ENCODE measurements at regions not wholly inside any gene's neighbourhood (a gene's known extent, or its start where the extent isn't known, plus 50 kb on each side); places are given as distances from the start of the nearest gene placed in this dataset.

DNA sequence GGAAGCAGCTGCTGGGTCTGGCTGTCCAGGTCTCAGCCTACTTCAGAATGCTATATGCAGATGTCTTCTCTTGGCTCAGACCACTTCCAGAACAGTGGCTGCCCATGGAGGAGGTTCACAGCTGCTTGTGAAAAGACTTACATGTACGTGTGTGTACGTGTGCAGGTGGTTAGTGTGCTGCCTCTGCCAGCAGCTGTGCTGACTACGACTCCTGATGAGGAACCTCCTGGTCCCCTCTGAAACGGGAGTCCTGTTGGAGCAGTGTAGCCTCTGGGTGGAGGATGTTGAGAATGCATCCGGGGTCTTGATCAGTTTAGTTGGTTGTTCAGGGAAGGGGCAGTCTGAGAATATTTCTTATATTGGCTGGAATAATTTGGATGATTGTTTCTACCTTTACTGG is 155.9 kb upstream of the WDR1 start:
- ATAC-seq (ENCODE audit: insufficient read depth, low read depth) = peak; percentile 50; the same call in 2 of the 3 replicates
- no peaks in the 10 kb centered on the region for H3K9me3 ChIP-seq (ENCODE audit: insufficient read depth, low read length, severe bottlenecking)
- no peak overlapping the region for H3K27ac ChIP-seq (ENCODE audit: low read length)
- no peaks in the 10 kb centered on the region for H4K20me1 ChIP-seq (ENCODE audit: insufficient read depth, low read length)
- H3K9ac ChIP-seq (ENCODE audit: low read depth, low read length) = no peak overlapping the region
- H2AFZ ChIP-seq (ENCODE audit: low read depth, low read length) = no peak overlapping the region
- H3K4me3 ChIP-seq (ENCODE audit: low read depth in 1 of 2, low read length in 2 of 2) = no peak overlapping the region
- no peaks in the 10 kb centered on the region for H3K27me3 ChIP-seq (ENCODE audit: insufficient read depth, low read length, poor library complexity)
- H3K79me2 ChIP-seq (ENCODE audit: insufficient read depth, low read length) = no peaks in the 10 kb centered on the region
- H3K36me3 ChIP-seq (ENCODE audit: insufficient read depth, low read length) = no peaks in the 10 kb centered on the region
- TF ChIP-seq EZH2 (IDR thresholded peaks at IDR 0.05; ENCODE audit: borderline replicate concordance, low read depth, low read length, severe bottlenecking) = no peak
- TF ChIP-seq, protein P1, sequence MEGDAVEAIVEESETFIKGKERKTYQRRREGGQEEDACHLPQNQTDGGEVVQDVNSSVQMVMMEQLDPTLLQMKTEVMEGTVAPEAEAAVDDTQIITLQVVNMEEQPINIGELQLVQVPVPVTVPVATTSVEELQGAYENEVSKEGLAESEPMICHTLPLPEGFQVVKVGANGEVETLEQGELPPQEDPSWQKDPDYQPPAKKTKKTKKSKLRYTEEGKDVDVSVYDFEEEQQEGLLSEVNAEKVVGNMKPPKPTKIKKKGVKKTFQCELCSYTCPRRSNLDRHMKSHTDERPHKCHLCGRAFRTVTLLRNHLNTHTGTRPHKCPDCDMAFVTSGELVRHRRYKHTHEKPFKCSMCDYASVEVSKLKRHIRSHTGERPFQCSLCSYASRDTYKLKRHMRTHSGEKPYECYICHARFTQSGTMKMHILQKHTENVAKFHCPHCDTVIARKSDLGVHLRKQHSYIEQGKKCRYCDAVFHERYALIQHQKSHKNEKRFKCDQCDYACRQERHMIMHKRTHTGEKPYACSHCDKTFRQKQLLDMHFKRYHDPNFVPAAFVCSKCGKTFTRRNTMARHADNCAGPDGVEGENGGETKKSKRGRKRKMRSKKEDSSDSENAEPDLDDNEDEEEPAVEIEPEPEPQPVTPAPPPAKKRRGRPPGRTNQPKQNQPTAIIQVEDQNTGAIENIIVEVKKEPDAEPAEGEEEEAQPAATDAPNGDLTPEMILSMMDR (IDR thresholded peaks at IDR 0.05; ENCODE audit: borderline replicate concordance, extremely low read depth, low read length, poor library complexity, severe bottlenecking) = no peak
- no peak overlapping the region for H3K4me2 ChIP-seq (ENCODE audit: insufficient read depth, low read length)
- peak; percentile 12 for DNase-seq
- H3K4me1 ChIP-seq (ENCODE audit: insufficient read depth, low read length) = no peaks in the 10 kb centered on the region

DNA sequence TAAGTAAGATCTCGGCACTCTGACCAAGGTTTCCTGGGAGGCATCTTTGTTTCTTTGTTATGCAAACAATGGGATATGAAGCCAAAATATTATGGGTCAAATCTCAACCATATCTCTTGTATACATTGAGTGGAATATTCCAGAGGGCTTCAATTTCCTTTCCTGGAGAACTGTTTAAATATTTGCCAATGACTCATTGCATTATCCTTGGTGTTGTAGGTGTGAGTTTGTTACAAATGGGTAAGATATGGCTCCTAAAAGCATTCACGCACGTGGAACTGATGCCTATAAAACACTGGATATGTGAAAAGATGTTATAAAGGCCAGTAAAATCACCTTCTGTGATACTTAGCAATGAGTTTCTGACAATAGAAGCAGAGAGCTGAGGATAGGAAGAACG is 150.5 kb upstream of the WDR1 start:
- H2AFZ ChIP-seq (ENCODE audit: low read depth, low read length) = no peak overlapping the region
- no peaks in the 10 kb centered on the region for H3K79me2 ChIP-seq (ENCODE audit: insufficient read depth, low read length)
- no peak overlapping the region for H3K27ac ChIP-seq (ENCODE audit: low read length)
- ATAC-seq (ENCODE audit: insufficient read depth, low read depth) (no peak), DNase-seq (no peak)
- TF ChIP-seq, protein P1 (IDR thresholded peaks at IDR 0.05; ENCODE audit: borderline replicate concordance, extremely low read depth, low read length, poor library complexity, severe bottlenecking) = no peak
- TF ChIP-seq EZH2 (IDR thresholded peaks at IDR 0.05; ENCODE audit: borderline replicate concordance, low read depth, low read length, severe bottlenecking) = no peak
- H3K4me3 ChIP-seq (ENCODE audit: low read depth in 1 of 2, low read length in 2 of 2) = no peak overlapping the region
- H3K4me1 ChIP-seq (ENCODE audit: insufficient read depth, low read length) = no peaks in the 10 kb centered on the region
- H3K9ac ChIP-seq (ENCODE audit: low read depth, low read length) = no peak overlapping the region
- H4K20me1 ChIP-seq (ENCODE audit: insufficient read depth, low read length) = no peaks in the 10 kb centered on the region
- H3K27me3 ChIP-seq (ENCODE audit: insufficient read depth, low read length, poor library complexity) = no peaks in the 10 kb centered on the region
- H3K36me3 ChIP-seq (ENCODE audit: insufficient read depth, low read length) = no peaks in the 10 kb centered on the region
- no peak overlapping the region for H3K4me2 ChIP-seq (ENCODE audit: insufficient read depth, low read length)
- no peaks in the 10 kb centered on the region for H3K9me3 ChIP-seq (ENCODE audit: insufficient read depth, low read length, severe bottlenecking)

DNA sequence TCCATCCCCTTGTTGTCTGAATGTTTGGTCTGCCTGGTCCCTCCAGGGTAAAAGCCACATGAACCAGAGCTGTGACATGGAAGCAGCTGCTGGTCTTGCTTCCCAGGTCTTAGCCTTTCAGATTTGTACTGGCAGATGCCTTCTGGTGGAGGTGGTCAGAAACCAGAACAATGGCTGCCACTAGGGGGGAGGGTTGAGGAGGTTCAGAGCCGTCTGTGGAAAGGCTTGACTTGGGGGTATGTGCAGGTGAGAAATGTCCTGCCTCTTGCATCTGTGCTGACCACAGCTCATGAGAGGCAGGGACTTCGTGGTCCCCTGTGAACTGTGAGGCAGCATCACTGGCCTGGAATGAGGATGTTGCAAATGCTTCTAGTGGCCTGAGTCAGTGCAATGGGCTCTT is 144.2 kb upstream of the WDR1 start:
- Histone ChIP-seq H3K9ac (ENCODE audit: low read depth, low read length) (no peak overlapping the region), H4K20me1 (ENCODE audit: insufficient read depth, low read length) (no peaks in the 10 kb centered on the region), H3K27ac (ENCODE audit: low read length) (no peak overlapping the region), H3K4me2 (ENCODE audit: insufficient read depth, low read length) (no peak overlapping the region), H2AFZ (ENCODE audit: low read depth, low read length) (no peak overlapping the region), H3K4me3 (ENCODE audit: low read depth in 1 of 2, low read length in 2 of 2) (no peak overlapping the region), H3K27me3 (ENCODE audit: insufficient read depth, low read length, poor library complexity) (no peaks in the 10 kb centered on the region), H3K36me3 (ENCODE audit: insufficient read depth, low read length) (no peaks in the 10 kb centered on the region), H3K9me3 (ENCODE audit: insufficient read depth, low read length, severe bottlenecking) (no peaks in the 10 kb centered on the region), H3K79me2 (ENCODE audit: insufficient read depth, low read length) (no peaks in the 10 kb centered on the region), H3K4me1 (ENCODE audit: insufficient read depth, low read length) (no peaks in the 10 kb centered on the region)
- TF ChIP-seq, protein P1 (IDR thresholded peaks at IDR 0.05; ENCODE audit: borderline replicate concordance, extremely low read depth, low read length, poor library complexity, severe bottlenecking) = no peak
- no peak for TF ChIP-seq EZH2 (IDR thresholded peaks at IDR 0.05; ENCODE audit: borderline replicate concordance, low read depth, low read length, severe bottlenecking)
- DNase-seq = no peak
- ATAC-seq (ENCODE audit: insufficient read depth, low read depth) = no peak

DNA sequence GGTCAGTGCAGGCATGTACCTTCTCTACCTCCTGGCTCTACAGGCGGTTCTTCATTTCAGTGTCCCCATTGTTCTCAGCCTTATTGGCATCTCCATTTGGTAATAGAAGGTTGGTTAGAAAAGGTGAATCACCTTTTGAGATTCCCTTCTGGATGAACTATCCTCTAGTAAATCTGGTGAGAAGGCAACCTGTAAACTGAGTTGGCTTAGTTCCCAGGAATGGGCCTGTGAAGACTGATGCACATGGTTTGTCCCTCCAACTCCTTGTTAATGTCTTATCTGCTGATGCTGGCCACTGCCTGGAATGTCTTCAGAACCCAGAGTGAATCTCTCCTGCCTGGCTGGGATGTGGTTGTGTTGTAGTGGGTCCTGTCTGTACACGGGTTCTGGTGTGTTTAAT is 143.4 kb upstream of the WDR1 start:
- H3K27ac ChIP-seq (ENCODE audit: low read length) = no peak overlapping the region
- no peaks in the 10 kb centered on the region for H4K20me1 ChIP-seq (ENCODE audit: insufficient read depth, low read length)
- no peaks in the 10 kb centered on the region for H3K4me1 ChIP-seq (ENCODE audit: insufficient read depth, low read length)
- H3K4me3 ChIP-seq (ENCODE audit: low read depth in 1 of 2, low read length in 2 of 2) = no peak overlapping the region
- H3K9ac ChIP-seq (ENCODE audit: low read depth, low read length) = no peak overlapping the region
- H3K4me2 ChIP-seq (ENCODE audit: insufficient read depth, low read length) = no peak overlapping the region
- DNase-seq = no peak
- H3K79me2 ChIP-seq (ENCODE audit: insufficient read depth, low read length) = no peaks in the 10 kb centered on the region
- TF ChIP-seq EZH2 (IDR thresholded peaks at IDR 0.05; ENCODE audit: borderline replicate concordance, low read depth, low read length, severe bottlenecking) = no peak
- TF ChIP-seq, protein P1 (IDR thresholded peaks at IDR 0.05; ENCODE audit: borderline replicate concordance, extremely low read depth, low read length, poor library complexity, severe bottlenecking) = no peak
- no peak for ATAC-seq (ENCODE audit: insufficient read depth, low read depth)
- no peaks in the 10 kb centered on the region for H3K9me3 ChIP-seq (ENCODE audit: insufficient read depth, low read length, severe bottlenecking)
- no peaks in the 10 kb centered on the region for H3K27me3 ChIP-seq (ENCODE audit: insufficient read depth, low read length, poor library complexity)
- H3K36me3 ChIP-seq (ENCODE audit: insufficient read depth, low read length) = no peaks in the 10 kb centered on the region
- H2AFZ ChIP-seq (ENCODE audit: low read depth, low read length) = no peak overlapping the region

Measured in DND-41 (cell line).